GM23248 (cell line): ENCODE measurements at regions not wholly inside any gene's neighbourhood (a gene's known extent, or its start where the extent isn't known, plus 50 kb on each side); places are given as distances from the start of the nearest gene placed in this dataset. TPM values are rescaled to one million over a fixed set of nuclear protein-coding genes. Genes with fewer than 3 reads are reported as not detected.

Source experiments
- DNase-seq: peaks from one replicate; pipeline ENCODE4 v3.0.0-alpha.2; 2015
- H2AFZ ChIP-seq: fragments of 200-600 bp; sonication (generic); 2 replicates; pipeline ENCODE4 v1.6.1; 2016; ENCODE audit warnings: antibody characterized with exemption
- H3F3A ChIP-seq: fragments of 200-600 bp; sonication (generic); 2 replicates; pipeline ENCODE4 v1.6.1; 2016; ENCODE audit warnings: mild to moderate bottlenecking, antibody characterized with exemption, mixed run types; ENCODE audit not compliant: insufficient read depth
- H3K27ac ChIP-seq: fragments of 200-600 bp; sonication (generic); 2 replicates; pipeline ENCODE4 v1.5.1; 2016; ENCODE audit warnings: mild to moderate bottlenecking
- H3K27me3 ChIP-seq: fragments of 200-600 bp; sonication (generic); replicated peaks from 2 replicates; pipeline ENCODE4 v1.6.1; 2016; ENCODE audit warnings: mild to moderate bottlenecking; ENCODE audit not compliant: insufficient read depth
- H3K36me3 ChIP-seq: fragments of 200-600 bp; sonication (generic); 2 replicates; pipeline ENCODE4 v1.6.1; 2016; ENCODE audit warnings: low read depth, mild to moderate bottlenecking
- H3K4me1 ChIP-seq: fragments of 200-600 bp; sonication (generic); 2 replicates; pipeline ENCODE4 v1.6.1; 2016; ENCODE audit warnings: mild to moderate bottlenecking; ENCODE audit not compliant: insufficient read depth
- H3K4me2 ChIP-seq: fragments of 200-600 bp; sonication (generic); one replicate; pipeline ENCODE4 v1.6.1; 2016; ENCODE audit warnings: mild to moderate bottlenecking; ENCODE audit not compliant: unreplicated experiment
- H3K4me3 ChIP-seq: fragments of 200-600 bp; sonication (generic); 2 replicates; pipeline ENCODE4 v1.5.1; 2016; ENCODE audit warnings: mild to moderate bottlenecking
- H3K79me2 ChIP-seq: fragments of 200-600 bp; sonication (generic); 2 replicates; pipeline ENCODE4 v1.6.1; 2016; ENCODE audit warnings: mild to moderate bottlenecking; ENCODE audit not compliant: insufficient read depth
- H3K9ac ChIP-seq: fragments of 200-600 bp; sonication (generic); 2 replicates; pipeline ENCODE4 v1.6.1; 2016; ENCODE audit warnings: mild to moderate bottlenecking
- H3K9me2 ChIP-seq: fragments of 200-600 bp; sonication (generic); 2 replicates; pipeline ENCODE4 v1.6.1; 2016; ENCODE audit warnings: mixed run types, mild to moderate bottlenecking, moderate library complexity; ENCODE audit not compliant: insufficient read depth
- H3K9me3 ChIP-seq: fragments of 200-600 bp; sonication (generic); one replicate; pipeline ENCODE4 v1.6.1; 2017; ENCODE audit warnings: low read depth
- H4K20me1 ChIP-seq: fragments of 200-600 bp; sonication (generic); 2 replicates; pipeline ENCODE4 v1.6.0; 2016; ENCODE audit not compliant: insufficient read depth
- EZH2 ChIP-seq: fragments of 200-600 bp; sonication (generic); IDR thresholded peaks from 2 replicates; pipeline ENCODE4 v1.6.1; 2018; ENCODE audit warnings: antibody characterized with exemption, mild to moderate bottlenecking; ENCODE audit not compliant: insufficient read depth, poor library complexity, severe bottlenecking
- EZH2phosphoT487 ChIP-seq: fragments of 200-600 bp; sonication (generic); IDR thresholded peaks from 2 replicates; pipeline ENCODE4 v1.6.1; 2018; ENCODE audit warnings: antibody characterized with exemption, moderate library complexity, mild to moderate bottlenecking, low read depth; ENCODE audit not compliant: insufficient read depth
- WGBS, 2 experiments: methylation state at CpG; one replicate each; pipeline ENCODE4 v1.1.6; 2015 to 2017; ENCODE audit warnings: low lambda C conversion rate in 2 of 2, low coverage in 1 of 2; ENCODE audit errors: missing lambda C conversion rate in 2 of 2; 5-methylcytosine and 5-hydroxymethylcytosine counted together
- in situ Hi-C: fragments of 300-500 bp; cut with MboI; formaldehyde crosslinking; loops from 2 replicates; pipeline ENCODE4 v1.15.0; 2020
- small RNA-seq: library from RNA; depleted of rRNA; stranded (forward); fragments of <200 nt; gene quantifications from one replicate; pipeline ENCODE3, GENCODE V24; 2014; ENCODE audit warnings: low read depth, low replicate concordance

DNA sequence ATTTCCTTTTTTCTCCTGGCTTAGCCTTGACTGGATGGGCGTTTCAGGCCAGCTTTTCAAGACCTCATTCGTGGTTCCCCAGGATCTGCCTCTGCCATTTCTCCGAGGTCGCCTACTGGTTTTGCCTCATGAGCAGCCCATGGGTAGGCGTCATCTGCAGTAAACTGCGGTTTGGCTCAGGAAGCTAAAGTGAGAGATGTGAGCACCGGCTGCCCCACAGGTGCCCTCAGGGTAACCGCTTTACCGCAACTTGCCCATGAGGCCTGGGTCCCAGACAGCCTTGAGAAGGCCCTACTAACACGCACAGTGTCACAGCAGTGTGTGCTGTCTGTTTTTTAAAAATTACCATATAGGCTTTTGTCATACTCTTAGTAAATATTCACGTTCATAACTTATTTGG lies 53.4 kb upstream of the TBXT start:
- Histone ChIP-seq H3K27me3 (no peaks in the 10 kb centered on the region), H4K20me1 (no peaks in the 10 kb centered on the region), H3K9ac (no peak overlapping the region), H3K79me2 (no peaks in the 10 kb centered on the region), H3K9me3 (no peaks in the 10 kb centered on the region), H3K9me2 (no peaks in the 10 kb centered on the region), H3F3A (no peaks in the 10 kb centered on the region), H3K27ac (no peak overlapping the region), H2AFZ (no peak overlapping the region), H3K4me3 (no peak overlapping the region), H3K4me1 (no peaks in the 10 kb centered on the region), H3K36me3 (no peaks in the 10 kb centered on the region), H3K4me2 (no peak overlapping the region)
- WGBS, 2 experiments, result 38 to 47% methylated on average over 11 of the region's 11 CpGs
- DNase-seq, result no peak
- in situ Hi-C loops, result no loop called here
- no peak for TF ChIP-seq EZH2phosphoT487
- TF ChIP-seq EZH2, result no peak

Small RNAs in the stretch of these regions (small RNA-seq; reads per million reads assigned to genes)
- gene AL121956.5, result not detected
- gene GNG5P1, result not detected
